H9 (cell line): ENCODE measurements at regions not wholly inside any gene's neighbourhood (a gene's known extent, or its start where the extent isn't known, plus 50 kb on each side); places are given as distances from the start of the nearest gene placed in this dataset.

Source experiments
- DNase-seq: peaks from one replicate; pipeline ENCODE4 v3.0.0-alpha.2; 2017
- H2AFZ ChIP-seq: one replicate; pipeline ENCODE4 v1.6.1; 2013; ENCODE audit warnings: mild to moderate bottlenecking, low read length, control low read depth, moderate library complexity
- H2AK5ac ChIP-seq: 2 replicates; pipeline ENCODE4 v1.6.1; 2013; ENCODE audit warnings: low read length, control low read depth, mixed read lengths; ENCODE audit not compliant: insufficient read length
- H2BK120ac ChIP-seq: one replicate; pipeline ENCODE4 v1.6.1; 2013; ENCODE audit warnings: low read depth, mild to moderate bottlenecking, low read length, control low read depth, inconsistent platforms; ENCODE audit not compliant: poor library complexity, severe bottlenecking
- H2BK12ac ChIP-seq: 2 replicates; pipeline ENCODE4 v1.6.1; 2013; ENCODE audit warnings: low read length, control low read depth, mixed read lengths, low read depth; ENCODE audit not compliant: insufficient read length
- H2BK15ac ChIP-seq: 2 replicates; pipeline ENCODE4 v1.6.1; 2013; ENCODE audit warnings: low read depth, low read length, control low read depth
- H2BK20ac ChIP-seq: one replicate; pipeline ENCODE4 v1.6.1; 2013; ENCODE audit warnings: low read depth, mild to moderate bottlenecking, low read length, control low read depth, inconsistent platforms; ENCODE audit not compliant: poor library complexity, severe bottlenecking
- H2BK5ac ChIP-seq: 2 replicates; pipeline ENCODE4 v1.6.1; 2013; ENCODE audit warnings: low read length, control low read depth, mixed read lengths; ENCODE audit not compliant: insufficient read length
- H3K14ac ChIP-seq: 2 replicates; pipeline ENCODE4 v1.6.1; 2013; ENCODE audit warnings: low read length, control low read depth; ENCODE audit not compliant: insufficient read depth
- H3K18ac ChIP-seq: 2 replicates; pipeline ENCODE4 v1.6.1; 2013; ENCODE audit warnings: low read depth, mild to moderate bottlenecking, mixed read lengths, low read length, control low read depth; ENCODE audit not compliant: insufficient read length
- H3K23ac ChIP-seq: 2 replicates; pipeline ENCODE4 v1.6.1; 2013; ENCODE audit warnings: low read length, control low read depth, mixed read lengths, low read depth; ENCODE audit not compliant: insufficient read length
- H3K23me2 ChIP-seq: 2 replicates; pipeline ENCODE4 v1.6.1; 2013; ENCODE audit warnings: low read depth, mild to moderate bottlenecking, mixed read lengths, low read length, control low read depth; ENCODE audit not compliant: insufficient read length, poor library complexity, severe bottlenecking
- H3K27ac ChIP-seq: 2 replicates; pipeline ENCODE4 v1.5.1; 2013; ENCODE audit warnings: low read length, control low read depth, mixed read lengths, low read depth; ENCODE audit not compliant: insufficient read length
- H3K27me3 ChIP-seq: 2 replicates; pipeline ENCODE4 v1.6.1; 2013; ENCODE audit warnings: low read length, control low read depth, inconsistent platforms; ENCODE audit not compliant: insufficient read depth
- H3K4ac ChIP-seq: 2 replicates; pipeline ENCODE4 v1.6.1; 2013; ENCODE audit warnings: low read depth, mild to moderate bottlenecking, control low read depth, inconsistent platforms, low read length, moderate library complexity
- H3K4me1 ChIP-seq: 2 replicates; pipeline ENCODE4 v1.6.1; 2013; ENCODE audit warnings: low read length, control low read depth, inconsistent platforms; ENCODE audit not compliant: insufficient read depth
- H3K4me2 ChIP-seq: 2 replicates; pipeline ENCODE4 v1.6.1; 2013; ENCODE audit warnings: low read length, control low read depth, mixed read lengths; ENCODE audit not compliant: insufficient read length, insufficient read depth
- H3K56ac ChIP-seq: 2 replicates; pipeline ENCODE4 v1.6.1; 2013; ENCODE audit warnings: low read depth, mild to moderate bottlenecking, mixed read lengths, low read length, control low read depth; ENCODE audit not compliant: insufficient read length
- H3K79me1 ChIP-seq: 2 replicates; pipeline ENCODE4 v1.6.1; 2013; ENCODE audit warnings: low read depth, mild to moderate bottlenecking, moderate library complexity, low read length, control low read depth, inconsistent platforms; ENCODE audit not compliant: insufficient read depth, poor library complexity, severe bottlenecking
- H3K79me2 ChIP-seq: 2 replicates; pipeline ENCODE4 v1.6.1; 2013; ENCODE audit warnings: low read length, control low read depth, inconsistent platforms; ENCODE audit not compliant: insufficient read depth
- H3K9ac ChIP-seq: 2 replicates; pipeline ENCODE4 v1.6.1; 2013; ENCODE audit warnings: low read length, control low read depth, mixed read lengths; ENCODE audit not compliant: insufficient read length; ENCODE audit errors: extremely low read depth
- H3K9me3 ChIP-seq: one replicate; pipeline ENCODE4 v1.6.1; 2013; ENCODE audit warnings: low read depth, low read length, inconsistent platforms; ENCODE audit not compliant: control insufficient read depth
- H3T11ph ChIP-seq: one replicate; pipeline ENCODE4 v1.6.1; 2013; ENCODE audit warnings: mild to moderate bottlenecking, low read length, control low read depth, inconsistent platforms
- H4K20me1 ChIP-seq: one replicate; pipeline ENCODE4 v1.6.1; 2013; ENCODE audit not compliant: control insufficient read depth, insufficient read length, insufficient read depth
- H4K5ac ChIP-seq: 2 replicates; pipeline ENCODE4 v1.6.1; 2013; ENCODE audit warnings: low read depth, mild to moderate bottlenecking, mixed read lengths, low read length, control low read depth; ENCODE audit not compliant: insufficient read length
- H4K8ac ChIP-seq: replicated peaks from 2 replicates; pipeline ENCODE4 v1.6.1; 2013; ENCODE audit warnings: low read length, control low read depth, mixed read lengths, low read depth; ENCODE audit not compliant: insufficient read length
- H4K91ac ChIP-seq: 2 replicates; pipeline ENCODE4 v1.6.1; 2013; ENCODE audit warnings: low read depth, mild to moderate bottlenecking, moderate library complexity, mixed read lengths, low read length, control low read depth; ENCODE audit not compliant: insufficient read length
- H3K27ac Mint-ChIP-seq, 3 experiments: 2 replicates in 2 of 3; 3 replicates in 1 of 3; pipeline ENCODE4 v1.8.0; 2020 to 2021; ENCODE audit warnings: mixed read lengths in 3 of 3, mild to moderate bottlenecking in 1 of 3, moderate library complexity in 1 of 3
- H3K27me3 Mint-ChIP-seq: 2 replicates; pipeline ENCODE4 v1.8.0; 2021; ENCODE audit warnings: low read depth, mild to moderate bottlenecking, moderate library complexity, mixed read lengths
- H3K36me3 Mint-ChIP-seq, 3 experiments: 2 replicates in 2 of 3; 3 replicates in 1 of 3; pipeline ENCODE4 v1.8.0; 2020 to 2021; ENCODE audit warnings: low read depth in 3 of 3, mixed read lengths in 3 of 3; ENCODE audit not compliant: insufficient read depth in 1 of 3
- H3K4me1 Mint-ChIP-seq, 2 experiments: 2 replicates each; pipeline ENCODE4 v1.8.0; 2020; ENCODE audit warnings: mixed read lengths in 2 of 2
- H3K4me3 Mint-ChIP-seq, 2 experiments: 2 replicates in 1 of 2; 3 replicates in 1 of 2; pipeline ENCODE4 v1.8.0; 2020 to 2021; ENCODE audit warnings: mild to moderate bottlenecking in 2 of 2, mixed read lengths in 2 of 2, moderate library complexity in 1 of 2
- H3K9me3 Mint-ChIP-seq, 2 experiments: 2 replicates in 1 of 2; 3 replicates in 1 of 2; pipeline ENCODE4 v1.8.0; 2020; ENCODE audit warnings: mild to moderate bottlenecking in 2 of 2, mixed read lengths in 2 of 2, moderate library complexity in 1 of 2
- CTCF ChIP-seq: fragments of 200-600 bp; sonication (generic); conservative IDR thresholded peaks from 3 replicates; pipeline ENCODE4 v1.8.0; 2021; ENCODE audit warnings: antibody characterized with exemption, mild to moderate bottlenecking
- WGBS: extraction: QIAGEN DNeasy Blood & Tissue Kit; methylation state at CpG from one replicate; pipeline ENCODE4 v1.1.7; 2013; ENCODE audit warnings: missing lambda C conversion rate, low lambda C conversion rate, mixed read lengths; ENCODE audit not compliant: insufficient read length; ENCODE audit errors: extremely low coverage; 5-methylcytosine and 5-hydroxymethylcytosine counted together

- peaks cover 0 to 7% (median 3%) of the 10 kb centered on the region in 3 experiments; a peak in 3 of 7 replicates for H3K36me3 Mint-ChIP-seq
- peak overlapping the region in 2 of 3 experiments; percentile 13 to 27; a peak in 2 of 7 replicates for H3K27ac Mint-ChIP-seq
- H3K4me2 ChIP-seq: no peak overlapping the region
Measured at GRCh38 chr1:63042278-63042677, 258.3 kb downstream of the ATG4C start.

More at GRCh38 chr1:63042278-63042677, 258.3 kb downstream of the ATG4C start:
- Histone ChIP-seq H2AK5ac (no peak overlapping the region), H3K23ac (no peak overlapping the region), H2BK12ac (no peak overlapping the region), H2BK15ac (no peak overlapping the region), H3K56ac (no peak overlapping the region), H3K9me3 (no peaks in the 10 kb centered on the region), H2BK20ac (no peak overlapping the region), H2BK120ac (no peak overlapping the region), H2AFZ (no peak overlapping the region), H3K4ac (no peak overlapping the region), H4K5ac (no peak overlapping the region), H3K23me2 (no peaks in the 10 kb centered on the region), H3K18ac (no peak overlapping the region), H4K8ac (no peak overlapping the region), H3T11ph (no peak overlapping the region), H2BK5ac (no peak overlapping the region), H3K14ac (no peak overlapping the region), H3K79me1 (no peaks in the 10 kb centered on the region), H4K91ac (no peak overlapping the region), H3K4me1 (no peaks in the 10 kb centered on the region), H3K9ac (no peak overlapping the region), H3K27ac (no peak overlapping the region), H3K27me3 (no peaks in the 10 kb centered on the region), H3K79me2 (no peaks in the 10 kb centered on the region), H4K20me1 (no peaks in the 10 kb centered on the region)
- no peak for TF ChIP-seq CTCF
- Mint-ChIP-seq H3K27me3 (peaks cover 2% of the 10 kb centered on the region; the same call in 1 of the 2 replicates), H3K4me3 (no peak overlapping the region), H3K9me3 (peaks cover 5 to 6% of the 10 kb centered on the region in 2 experiments; a peak in 4 of 5 replicates), H3K4me1 (peaks cover 13 to 19% of the 10 kb centered on the region in 2 experiments)
- no CpG with 5 or more reads among the region's 4 CpGs for WGBS
- no peak for DNase-seq
